LoVo (cell line): ENCODE measurements at regions not wholly inside any gene's neighbourhood (a gene's known extent, or its start where the extent isn't known, plus 50 kb on each side); places are given as distances from the start of the nearest gene placed in this dataset.

Experiments
- DNase-seq: peaks from one replicate; pipeline ENCODE4 v3.0.0-alpha.2; 2016; ENCODE audit warnings: low spot score

DNA sequence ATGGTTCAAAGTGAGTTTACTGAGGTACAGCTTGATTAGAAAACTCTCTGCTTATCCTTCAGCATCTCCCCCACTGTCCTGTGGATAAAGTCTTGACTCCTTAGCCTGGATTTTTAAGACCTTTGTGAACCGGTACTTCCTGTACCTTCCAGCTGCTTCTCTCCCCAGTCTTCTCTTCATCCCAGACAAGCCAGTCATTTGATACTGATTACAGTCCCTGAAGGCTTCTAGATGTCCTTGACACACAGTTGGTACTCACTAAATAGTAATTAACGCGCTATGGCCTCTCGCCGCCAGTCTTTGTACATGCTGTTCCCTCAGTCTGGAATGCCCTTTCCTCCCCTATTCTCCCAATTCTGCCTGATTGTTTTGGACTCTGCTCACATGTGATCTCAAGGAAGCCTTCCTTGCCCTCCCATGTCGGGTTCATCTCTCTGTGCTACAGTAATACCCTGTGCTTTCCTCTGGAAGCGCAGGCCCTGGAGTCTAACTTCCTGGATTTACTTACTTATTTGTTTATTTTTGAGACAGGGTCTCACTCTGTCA is 50.6 kb upstream of the PTGR2 start:
- no peak for DNase-seq

DNA sequence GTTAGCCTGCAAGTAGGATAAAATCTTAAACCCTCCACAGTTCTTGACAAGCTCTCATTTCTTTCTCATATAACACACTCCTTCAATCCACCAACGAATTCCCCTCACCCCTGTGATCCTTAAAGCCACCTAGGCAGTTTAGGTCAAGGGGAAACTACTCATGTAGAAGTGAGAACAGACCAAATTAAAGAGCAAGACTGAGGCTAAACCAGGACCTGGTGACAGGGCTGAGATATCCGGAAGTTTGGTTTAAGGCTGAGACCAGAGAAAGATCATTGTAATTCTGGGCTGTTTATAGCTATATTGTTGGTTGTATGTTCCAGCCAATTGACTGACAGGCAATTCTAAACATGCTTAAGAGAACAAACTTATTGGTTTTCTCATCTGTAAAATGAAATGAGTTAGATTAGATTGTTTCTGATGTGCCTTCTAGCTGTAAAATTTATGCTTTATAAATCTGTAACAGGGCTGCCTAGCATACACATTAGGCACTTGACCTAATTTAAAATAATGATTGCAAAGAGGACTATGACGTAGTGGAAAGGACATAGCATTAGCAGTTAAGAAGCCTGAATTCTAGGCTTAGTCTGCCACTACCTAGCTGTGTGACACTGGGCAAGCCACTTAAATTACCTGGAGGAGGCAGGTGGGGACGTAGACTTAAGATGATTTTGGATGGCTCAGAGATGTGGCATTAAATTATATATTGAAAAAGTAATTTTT is 53.9 kb upstream of the PTGR2 start:
- DNase-seq, result no peak

DNA sequence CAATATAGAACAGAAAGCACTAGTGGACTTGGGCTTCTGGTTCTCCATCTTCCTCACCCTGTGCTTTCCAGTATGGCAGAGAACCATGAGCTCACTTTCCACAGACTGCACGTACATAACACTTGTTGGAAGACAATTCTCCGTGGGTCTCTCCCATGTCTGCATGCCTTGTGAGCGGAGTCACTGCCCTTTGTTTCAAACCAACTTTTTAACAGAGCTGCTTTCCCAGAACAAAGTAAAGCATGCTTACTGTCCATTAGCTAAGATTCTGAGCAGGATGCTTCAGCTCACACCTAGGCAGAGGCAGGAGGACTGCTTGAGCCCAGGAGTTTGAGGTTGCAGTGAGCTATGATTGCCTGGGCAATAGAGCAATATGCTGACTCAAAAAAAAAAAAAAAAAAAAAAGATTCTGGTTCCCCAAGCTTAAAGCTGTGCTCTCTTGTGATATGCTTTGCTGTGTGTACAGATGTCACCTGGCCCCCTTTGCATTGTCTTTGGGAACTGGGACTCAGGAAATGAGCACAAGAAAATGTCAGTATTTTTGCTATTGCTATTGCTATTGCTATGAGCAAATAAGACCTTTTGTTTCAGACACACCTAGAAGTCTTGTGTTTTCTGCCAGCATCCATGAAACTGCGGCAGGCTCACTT is 54.6 kb upstream of the PTGR2 start:
- DNase-seq, result no peak

DNA sequence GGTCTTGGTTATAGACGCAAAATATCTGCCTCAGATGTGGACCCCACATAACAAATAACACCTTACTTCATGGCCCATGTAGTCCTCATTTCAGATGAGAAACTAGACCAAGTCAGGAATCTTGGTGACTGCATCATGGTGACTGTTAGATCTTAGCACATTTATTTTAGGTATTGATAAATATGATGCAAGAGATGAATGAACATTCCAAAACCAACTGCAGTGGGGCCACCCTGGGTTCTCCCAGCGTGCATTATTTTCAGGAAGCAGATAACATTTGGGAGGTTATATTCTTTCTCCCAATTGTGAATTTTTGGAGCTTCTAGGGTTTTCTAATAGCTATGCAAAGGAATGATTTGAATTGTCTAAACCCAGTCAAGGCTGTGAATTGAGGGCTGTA is 55.2 kb upstream of the PTGR2 start:
- DNase-seq, result no peak

DNA sequence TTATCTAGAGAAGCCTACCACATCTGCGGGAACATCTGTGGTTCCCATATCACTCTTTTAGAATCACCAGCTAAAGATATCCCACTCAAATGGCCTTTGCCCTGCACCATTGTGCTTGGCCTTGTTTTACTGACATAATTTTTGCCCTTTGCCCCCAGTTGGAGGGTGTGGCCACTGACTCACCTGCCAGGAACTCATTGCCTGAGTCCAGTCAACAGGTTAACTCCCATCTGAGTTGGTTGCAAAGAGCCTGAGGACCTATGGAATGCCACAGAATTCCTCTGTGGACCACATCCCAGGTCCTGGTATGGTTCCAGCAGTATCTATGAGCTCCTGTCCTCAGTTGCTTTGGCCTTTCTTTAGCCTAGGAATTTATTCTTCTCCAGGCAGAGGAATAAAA is 55.7 kb upstream of the PTGR2 start:
- DNase-seq, result peak; percentile 96

DNA sequence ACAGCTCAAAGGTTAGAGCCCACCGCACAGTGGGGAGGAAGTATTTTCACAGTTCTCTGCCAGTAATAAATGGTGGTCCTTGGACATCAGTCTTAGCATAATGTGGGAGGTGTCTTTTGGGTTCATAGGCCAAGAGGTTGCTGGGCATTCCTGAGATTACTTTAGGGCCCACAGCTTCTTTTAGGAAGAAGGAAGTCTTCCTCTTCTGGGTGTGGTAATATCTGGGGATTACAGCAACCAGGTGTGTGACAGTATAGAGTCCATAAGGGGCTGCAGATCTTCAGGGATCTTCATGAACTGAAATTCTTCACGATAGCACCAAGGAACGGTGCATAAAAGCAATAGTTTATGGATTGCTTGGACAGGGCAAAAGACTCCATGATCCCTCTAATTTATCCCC is 56.2 kb upstream of the PTGR2 start:
- no peak for DNase-seq

DNA sequence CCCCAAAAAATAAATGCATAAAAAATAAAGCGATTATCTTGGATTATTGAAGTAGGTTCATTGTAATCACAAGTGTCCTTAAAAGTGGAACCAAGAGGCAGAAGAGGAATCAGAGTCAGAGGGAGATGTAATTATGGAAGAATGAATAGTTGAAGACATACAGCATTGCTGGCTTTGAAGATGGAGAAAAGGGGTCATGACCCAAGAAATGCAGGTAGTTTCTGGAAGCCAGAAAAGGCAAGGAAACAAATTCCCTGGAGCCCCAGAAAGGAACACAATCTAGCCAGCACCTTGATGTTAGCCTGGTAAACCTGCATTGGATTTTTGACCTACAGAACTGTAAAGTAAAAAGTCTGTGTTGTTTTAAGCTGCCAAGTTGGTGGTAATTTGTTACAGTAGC is 57.5 kb upstream of the PTGR2 start:
- no peak for DNase-seq

DNA sequence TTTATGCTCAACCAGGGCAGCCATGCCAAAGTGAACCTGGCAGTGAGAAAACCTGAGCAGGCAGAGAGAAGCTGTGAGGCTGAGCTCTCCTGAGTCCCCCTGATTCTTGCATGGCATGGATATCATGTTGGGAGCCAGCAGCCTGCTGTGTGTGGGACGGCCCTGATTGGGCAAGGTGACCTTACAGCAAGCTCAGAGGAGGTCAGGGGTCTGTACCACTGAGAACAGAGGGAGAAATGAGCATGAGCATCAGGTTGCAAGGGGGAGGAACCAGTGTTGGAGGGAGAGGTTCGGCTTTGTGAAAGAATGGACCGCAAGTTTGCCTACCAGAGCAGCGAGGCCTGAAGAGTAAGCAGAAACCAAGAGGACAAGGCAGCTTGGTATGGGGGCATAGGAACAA is 59.1 kb upstream of the PTGR2 start:
- DNase-seq, result no peak

DNA sequence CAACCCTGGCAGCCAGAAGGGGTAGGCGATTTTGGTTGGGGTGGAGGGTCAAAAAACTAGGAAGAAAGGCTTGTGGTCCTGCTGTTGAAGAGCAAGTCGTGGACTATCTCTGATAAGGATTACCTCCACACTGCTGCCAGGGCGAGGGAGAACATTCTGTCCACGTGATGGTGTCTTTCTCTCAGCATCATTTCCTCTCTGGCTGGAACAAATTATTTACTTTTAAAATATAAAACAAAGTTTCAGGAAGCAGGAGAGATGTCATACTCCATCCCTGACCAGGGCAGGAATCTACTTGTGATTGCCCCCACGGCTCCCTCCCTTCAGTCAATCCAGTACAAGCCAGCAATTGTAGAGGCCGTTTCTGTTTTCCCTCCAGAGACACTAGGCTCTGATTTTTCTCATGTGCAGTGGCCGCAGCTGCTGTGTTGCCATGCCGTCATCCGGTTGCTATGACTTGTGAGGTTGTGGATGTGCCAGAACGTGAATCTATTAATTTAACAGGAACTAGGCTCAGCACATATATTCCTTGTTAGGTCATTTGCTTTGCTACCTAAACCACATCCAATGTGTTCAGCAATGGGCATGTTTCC is 61.5 kb upstream of the PTGR2 start:
- DNase-seq, result no peak

DNA sequence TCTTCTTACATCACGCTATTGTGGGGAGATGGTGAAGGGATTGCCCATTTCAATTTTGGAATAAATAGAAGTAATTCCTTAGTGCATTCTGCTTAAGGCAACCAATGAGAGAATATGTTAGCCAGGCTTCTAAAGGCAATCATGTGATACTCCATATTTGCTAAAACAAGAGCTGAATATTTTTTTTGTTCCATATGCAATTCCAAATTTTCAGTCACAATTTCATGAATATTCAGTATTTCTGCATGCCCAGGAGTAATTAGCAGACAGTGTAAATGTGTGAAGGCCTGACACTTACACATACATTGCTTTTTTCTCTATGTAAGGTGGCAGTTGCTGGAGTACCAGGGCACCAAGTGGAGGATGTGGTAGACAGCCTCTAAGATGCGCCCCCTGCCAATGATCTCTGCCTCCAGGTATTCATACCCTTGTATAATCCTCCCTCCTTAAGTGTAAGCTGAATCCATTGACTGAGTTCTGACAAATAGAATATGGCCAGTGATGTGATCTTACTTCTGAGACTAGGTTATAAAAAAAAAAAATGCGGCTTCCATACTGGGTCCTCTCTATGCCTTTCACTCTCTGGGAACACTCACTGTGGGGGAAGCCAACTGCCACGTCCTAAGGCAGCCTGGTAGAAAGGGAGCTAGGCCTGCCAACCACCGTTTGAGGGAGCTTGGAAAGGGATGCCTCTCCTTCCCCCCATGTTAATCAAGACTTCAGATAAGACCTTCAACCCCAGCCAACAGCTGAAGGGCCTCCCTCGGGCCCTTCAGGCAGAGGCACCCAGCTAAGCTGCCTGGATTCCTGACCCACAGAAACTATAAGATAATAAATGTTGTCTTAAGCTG is 62.7 kb upstream of the PTGR2 start:
- no peak for DNase-seq

DNA sequence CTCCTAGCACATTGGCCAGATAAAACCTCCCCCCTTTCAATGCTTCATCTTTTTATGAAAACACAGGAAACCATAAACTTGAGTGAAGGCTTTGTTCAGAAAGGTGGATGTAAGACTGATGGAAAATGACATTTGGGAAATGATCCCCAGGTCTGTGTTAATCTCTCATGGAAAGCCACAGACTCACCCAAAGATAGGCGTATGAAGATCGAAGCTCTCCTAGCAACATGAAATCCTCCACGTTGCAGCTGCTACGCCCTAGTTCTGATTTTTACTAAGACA is 63.4 kb upstream of the PTGR2 start:
- no peak for DNase-seq

DNA sequence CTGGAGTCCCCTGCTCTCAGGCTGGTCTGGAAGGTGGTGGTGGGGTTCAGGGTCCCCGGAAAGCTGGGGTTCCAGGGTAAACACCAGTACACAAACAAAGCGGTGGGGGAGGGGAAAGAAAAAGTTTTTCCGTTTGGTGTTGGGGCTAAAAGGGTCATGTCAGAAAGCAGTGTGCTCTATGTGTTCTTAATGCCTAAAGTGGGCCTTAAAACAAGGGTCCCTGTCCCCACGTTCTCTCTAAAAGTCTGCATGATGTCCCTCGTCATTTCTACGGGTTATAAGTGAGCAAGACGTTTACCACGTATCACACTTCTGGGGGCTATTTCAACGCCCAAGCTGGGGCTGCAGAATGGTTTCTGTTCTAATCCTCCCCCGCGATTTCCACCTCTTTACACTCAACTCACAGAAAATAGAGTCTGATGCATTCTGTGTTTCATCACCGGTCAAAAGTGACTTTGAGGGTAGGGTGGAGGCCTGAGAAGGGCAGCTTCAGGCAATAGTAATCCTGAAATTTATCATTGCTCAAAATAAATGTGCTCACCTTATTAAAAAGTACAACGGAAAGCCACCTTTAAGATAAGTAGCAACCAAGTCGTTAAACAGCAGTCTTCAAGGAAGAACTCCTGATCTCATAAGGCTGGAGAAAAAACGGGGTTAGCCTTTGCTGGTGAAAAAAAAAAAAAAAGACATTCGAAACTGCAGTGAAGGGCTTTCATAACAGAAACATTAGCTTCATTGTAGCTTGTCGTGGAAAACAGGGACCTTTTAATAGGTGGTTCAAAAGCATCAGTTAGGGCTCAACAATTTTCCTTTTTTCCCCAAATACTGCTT is 63.9 kb upstream of the PTGR2 start:
- no peak for DNase-seq

DNA sequence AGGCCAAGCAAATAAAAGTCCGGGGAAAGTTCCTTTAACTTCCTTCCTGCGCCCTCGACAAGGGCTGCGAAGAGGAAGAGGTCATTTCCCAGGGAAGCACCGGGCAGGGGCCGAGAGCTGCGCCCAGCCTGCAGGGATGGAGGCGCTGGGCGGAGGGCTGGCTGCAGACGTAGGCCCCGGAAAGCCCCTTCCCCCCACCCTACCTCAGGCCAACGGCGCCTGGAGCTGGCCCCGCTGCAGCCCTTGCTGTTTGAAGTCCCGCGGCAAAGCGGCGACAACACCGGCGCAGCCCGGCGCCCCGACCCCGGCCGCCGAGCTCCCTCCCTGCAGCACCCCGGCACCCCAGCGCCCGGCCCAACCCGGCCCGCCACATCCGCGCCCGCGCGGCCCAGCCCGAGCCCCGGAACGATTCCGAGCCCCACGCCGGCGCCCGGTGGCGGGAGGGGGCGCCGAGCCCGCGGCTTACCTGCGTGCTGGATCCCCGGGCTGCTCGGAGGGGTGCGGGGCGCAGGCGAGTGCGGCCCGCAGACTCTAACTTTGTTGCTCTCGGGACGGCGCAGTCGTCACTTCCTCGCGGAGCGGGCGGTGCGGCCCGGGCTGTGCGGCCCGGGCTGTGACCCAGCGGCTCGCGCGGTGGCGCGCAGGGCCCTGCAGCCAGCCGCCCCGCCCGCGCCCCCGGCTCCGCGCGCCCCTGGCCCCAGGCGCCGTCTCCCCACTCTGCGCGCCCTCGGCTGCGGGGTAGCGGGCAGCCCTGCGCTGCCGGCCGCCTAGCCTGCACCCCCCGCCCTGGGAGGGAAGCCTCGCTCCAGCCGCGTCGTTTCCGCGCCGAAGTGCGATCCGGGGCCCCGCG is 64.8 kb upstream of the PTGR2 start:
- DNase-seq, result no peak

DNA sequence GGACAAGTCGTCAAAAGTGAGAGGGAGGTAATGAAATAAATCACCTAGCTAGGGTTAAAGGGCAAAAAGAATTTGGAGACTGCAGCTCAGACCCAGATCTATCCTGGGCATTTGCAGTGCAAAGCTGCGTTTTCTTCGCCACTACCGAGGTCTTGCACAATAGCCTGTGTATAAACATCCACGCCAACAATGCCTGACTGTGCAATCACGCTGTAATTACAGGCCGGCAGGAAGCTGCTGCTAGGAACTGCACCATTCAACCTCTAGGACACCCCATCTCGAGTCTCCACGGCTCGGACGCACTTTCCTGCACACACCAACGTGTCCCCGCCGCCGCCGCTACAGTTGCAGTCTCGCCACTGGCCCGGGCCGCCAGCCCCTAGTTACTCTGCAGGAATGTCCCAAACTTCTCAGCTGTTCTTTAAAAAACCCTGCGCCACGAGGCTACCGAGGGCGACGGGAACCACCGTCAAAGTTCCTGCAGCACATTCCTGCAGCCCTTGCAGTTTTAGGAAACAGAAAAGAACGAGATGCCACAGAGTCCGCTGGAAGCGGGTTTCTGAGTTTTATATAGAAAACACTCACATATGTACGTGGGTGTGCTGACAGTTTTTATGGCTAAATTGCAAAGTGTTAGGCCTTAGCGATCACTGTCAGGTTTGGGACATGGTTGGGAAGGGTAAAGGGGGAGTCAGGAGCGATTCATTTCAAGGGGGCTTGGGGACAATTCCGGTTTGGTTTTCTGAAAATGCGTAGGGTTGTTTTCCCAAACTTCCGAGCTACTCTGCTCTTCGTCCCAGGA is 65.6 kb upstream of the PTGR2 start:
- peak; percentile 81 for DNase-seq

DNA sequence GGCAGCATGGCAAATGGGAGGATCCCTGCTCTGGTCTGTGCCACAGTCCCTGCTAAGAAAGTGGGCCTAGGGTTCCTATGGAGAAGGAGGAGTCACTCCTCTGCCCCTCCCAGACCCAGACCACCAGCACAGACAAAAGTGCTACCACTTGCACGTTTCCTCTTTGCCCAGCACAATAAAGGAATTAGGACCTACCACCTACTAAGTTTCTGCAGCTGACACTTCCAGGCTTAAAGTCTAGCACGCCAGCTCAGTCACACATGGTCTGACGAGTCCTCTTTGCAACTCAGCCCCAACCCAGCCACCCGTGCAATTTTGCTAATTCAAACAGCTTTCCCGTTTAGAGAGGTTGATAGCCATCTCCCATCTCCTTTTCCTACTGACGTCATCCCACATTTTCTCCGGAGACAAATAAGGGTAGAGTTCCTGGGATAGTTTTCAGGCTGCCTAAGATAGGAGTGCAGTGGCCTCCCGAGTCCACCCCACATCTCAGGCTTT is 66.2 kb upstream of the PTGR2 start:
- peak; percentile 20 for DNase-seq

DNA sequence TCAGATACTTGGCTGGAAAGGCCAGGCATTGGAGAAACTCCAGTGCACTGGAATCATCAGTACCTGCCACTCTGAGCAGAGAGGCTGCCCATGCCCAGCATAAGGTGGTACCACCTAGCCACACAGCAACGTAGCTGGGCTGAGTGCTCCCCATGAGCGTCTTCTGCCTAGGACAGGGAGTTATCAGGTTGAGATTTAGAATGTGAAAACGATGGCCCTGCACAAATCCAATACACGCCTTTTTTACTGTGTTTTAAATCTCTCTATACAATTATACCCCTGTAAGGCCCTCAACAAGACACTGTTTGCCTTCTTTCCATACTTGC is 66.7 kb upstream of the PTGR2 start:
- DNase-seq, result no peak

DNA sequence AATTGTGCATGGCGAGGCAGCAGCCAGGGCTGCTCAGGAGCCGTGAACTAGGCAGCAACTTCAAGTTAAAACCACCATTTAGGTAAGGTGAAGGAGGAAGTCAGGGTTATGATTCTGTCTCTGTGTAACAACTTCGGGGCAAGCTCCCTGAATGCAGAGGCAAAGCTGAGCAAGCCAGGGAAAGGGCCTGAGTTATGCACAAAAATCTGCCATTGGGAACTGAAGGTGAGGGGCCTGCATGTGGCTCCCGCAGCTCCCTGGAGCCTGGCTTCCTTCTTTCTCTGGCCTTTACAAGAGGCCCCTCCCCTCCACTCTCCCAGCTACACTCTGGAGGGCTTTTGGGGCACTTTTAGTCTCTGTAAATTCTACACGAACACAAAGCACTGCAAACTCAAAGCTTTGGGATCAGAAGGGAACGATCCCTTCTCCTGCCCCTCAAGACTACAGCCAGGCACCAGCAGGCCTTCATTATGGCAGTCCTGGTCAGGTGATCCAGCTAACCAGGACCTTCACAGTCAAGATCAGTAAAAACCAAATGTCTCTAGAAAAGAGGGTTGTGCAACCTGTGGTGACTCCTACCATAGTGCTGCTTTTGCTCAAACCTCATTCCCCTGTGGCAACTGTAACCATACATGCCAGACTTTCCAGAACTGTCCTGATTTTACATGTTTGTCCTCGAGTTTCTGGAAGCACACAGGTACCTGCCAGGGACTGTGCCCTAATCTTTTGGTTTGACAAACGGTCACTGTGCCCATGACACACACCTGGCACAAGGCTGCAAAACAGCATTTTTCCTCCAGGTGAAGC is 67.2 kb upstream of the PTGR2 start:
- DNase-seq, result no peak

DNA sequence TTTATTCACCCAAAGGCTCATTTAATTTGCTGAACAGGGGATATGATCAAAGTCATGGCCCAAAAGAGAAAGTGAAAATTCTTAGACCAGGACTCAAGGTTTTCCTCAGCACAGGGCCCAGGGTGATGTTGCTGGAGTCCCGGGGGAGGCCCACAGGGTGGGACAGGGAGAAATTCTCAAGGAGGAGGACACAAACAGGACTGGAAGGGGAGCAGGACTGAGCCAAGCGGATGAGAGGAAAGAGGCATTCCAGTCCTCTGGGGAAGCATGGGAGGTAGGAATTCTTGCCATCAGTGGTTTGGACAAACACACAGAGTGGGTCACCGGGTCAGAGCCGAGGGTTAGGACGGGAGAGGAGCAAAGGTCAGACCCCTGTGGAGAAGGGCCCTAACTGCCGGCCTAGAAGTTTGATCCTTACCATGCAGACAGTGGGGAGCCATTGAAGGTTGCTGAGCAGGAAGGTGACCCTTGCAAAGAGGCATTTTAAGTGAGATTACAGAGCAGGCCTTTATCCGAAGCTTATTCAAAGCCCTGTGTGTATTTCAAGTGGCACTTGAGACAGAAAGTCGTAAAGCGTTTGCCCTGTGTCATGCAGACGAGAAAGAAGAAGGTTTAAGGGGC is 68.4 kb upstream of the PTGR2 start:
- no peak for DNase-seq

DNA sequence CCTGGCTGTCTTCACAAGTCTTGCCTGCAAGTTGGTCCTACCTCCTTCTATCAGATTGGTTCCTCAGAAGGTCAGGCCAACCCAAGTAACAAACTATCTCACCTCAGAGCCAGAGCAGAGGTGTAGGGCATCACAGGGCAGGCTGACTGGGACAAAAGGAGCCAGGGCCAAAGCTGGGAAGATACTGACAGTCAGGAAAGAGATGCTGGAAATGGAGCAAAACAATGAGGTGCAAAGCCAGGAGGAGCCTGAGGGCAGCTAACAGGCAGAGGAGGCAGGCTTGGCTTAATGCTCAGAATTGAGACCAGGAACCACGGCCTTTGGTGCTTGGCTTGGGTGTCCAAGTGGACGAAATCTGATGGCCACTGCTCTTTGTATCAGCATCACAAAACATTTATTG is 68.4 kb upstream of the PNMA1 start:
- no peak for DNase-seq
